ENCODE measurements at regions not wholly inside any gene's neighbourhood (a gene's known extent, or its start where the extent isn't known, plus 50 kb on each side); places are given as distances from the start of the nearest gene placed in this dataset.
A peak's percentile ranks its signal among the peaks of the same experiment; 100 is the strongest.

GRCh38 chrX:95974096-95974470 is 710.6 kb upstream of the DIAPH2 start:
- DNase-seq (ENCODE audit: low spot score), result no peak
- H3K27ac ChIP-seq, result no peak overlapping the region
- no peak for TF ChIP-seq CTCF (IDR thresholded peaks at IDR 0.05)
- no peak overlapping the region for H3K4me3 ChIP-seq

GRCh38 chrX:95974890-95975289 is 709.8 kb upstream of the DIAPH2 start:
- TF ChIP-seq CTCF (IDR thresholded peaks at IDR 0.05), result no peak
- no peak overlapping the region for H3K27ac ChIP-seq
- no peak overlapping the region for H3K4me3 ChIP-seq
- DNase-seq (ENCODE audit: low spot score), result no peak

GRCh38 chrX:95995583-95995982 is 689.1 kb upstream of the DIAPH2 start:
- no peak for TF ChIP-seq CTCF (IDR thresholded peaks at IDR 0.05)
- H3K4me3 ChIP-seq, result no peak overlapping the region
- DNase-seq (ENCODE audit: low spot score), result no peak
- H3K27ac ChIP-seq, result no peak overlapping the region

DNA sequence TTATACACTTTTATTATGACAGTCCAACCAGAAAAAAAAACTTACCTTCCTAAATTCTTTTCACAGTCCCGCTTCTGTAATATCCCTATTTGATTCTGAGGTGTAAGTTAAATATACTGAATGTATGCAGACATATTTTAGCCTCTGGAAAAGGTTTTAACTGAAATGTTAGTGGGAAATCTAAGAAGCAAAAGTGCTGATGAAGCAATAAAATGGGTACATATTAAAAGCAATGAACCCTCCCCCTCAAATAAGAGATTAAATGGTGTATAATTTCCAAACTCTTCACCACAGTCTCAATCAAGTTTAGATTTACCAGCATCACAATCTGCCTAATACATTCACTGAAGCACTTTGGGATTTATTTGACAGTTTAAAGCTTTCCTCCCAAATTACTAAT is 688.3 kb upstream of the DIAPH2 start:
- no peak for TF ChIP-seq CTCF (IDR thresholded peaks at IDR 0.05)
- Histone ChIP-seq H3K4me3 (no peak overlapping the region), H3K27ac (no peak overlapping the region)
- no peak for DNase-seq (ENCODE audit: low spot score)

DNA sequence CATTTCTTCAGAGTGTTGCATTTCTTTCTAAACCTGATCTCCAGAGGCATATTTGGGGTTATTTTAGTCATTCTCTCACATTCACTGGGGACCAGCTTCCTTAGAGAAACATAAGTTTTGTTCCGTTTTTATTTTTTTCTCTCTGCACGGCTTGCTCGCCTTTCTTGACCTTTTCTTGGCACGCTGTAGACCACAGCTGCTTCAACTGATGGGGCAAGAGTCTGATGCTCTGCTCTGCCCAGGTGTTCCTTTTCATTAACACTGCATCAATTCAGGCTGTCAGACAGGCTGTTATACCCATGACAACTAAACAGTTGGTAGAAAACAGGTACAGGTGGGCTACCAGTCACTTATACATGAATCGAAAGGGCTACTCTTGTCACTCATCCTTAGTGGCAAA is 682.2 kb upstream of the DIAPH2 start:
- TF ChIP-seq CTCF (IDR thresholded peaks at IDR 0.05), result no peak
- Histone ChIP-seq H3K4me3 (no peak overlapping the region), H3K27ac (no peak overlapping the region)
- DNase-seq (ENCODE audit: low spot score), result no peak

GRCh38 chrX:96004386-96004785 is 680.3 kb upstream of the DIAPH2 start:
- TF ChIP-seq CTCF (IDR thresholded peaks at IDR 0.05), result no peak
- no peak overlapping the region for H3K4me3 ChIP-seq

GRCh38 chrX:96006281-96006680 is 678.4 kb upstream of the DIAPH2 start:
- H3K27ac ChIP-seq, result no peak overlapping the region
- no peak overlapping the region for H3K4me3 ChIP-seq
- TF ChIP-seq CTCF (IDR thresholded peaks at IDR 0.05), result no peak
- DNase-seq (ENCODE audit: low spot score), result peak; percentile 41

More at GRCh38 chrX:96004386-96004785, 680.3 kb upstream of the DIAPH2 start:
- no peak overlapping the region for H3K27ac ChIP-seq
- DNase-seq (ENCODE audit: low spot score), result no peak

All from coronary artery (tissue), 2 donors.